GM18508 (cell line): ENCODE measurements at regions not wholly inside any gene's neighbourhood (a gene's known extent, or its start where the extent isn't known, plus 50 kb on each side); places are given as distances from the start of the nearest gene placed in this dataset.
"Not testable (repeated sequence)": the region's sequence is repeated elsewhere in the genome, so short reads cannot be mapped to it uniquely, and the experiment has no call there.

ENCODE experiments used
- ATAC-seq: cut with Tn5 transposase; IDR thresholded peaks from one replicate; pipeline ENCODE4 v1.9.1; 2021; ENCODE audit warnings: moderate number of reproducible peaks; ENCODE audit not compliant: insufficient read depth, unreplicated experiment

- ATAC-seq, result no peak
Observed at GRCh38 chr15:62904041-62904910, 138.3 kb upstream of the TPM1 start.

- no peak for ATAC-seq
Observed at GRCh38 chr15:62906627-62907026, 135.9 kb upstream of the TPM1 start.

- ATAC-seq, result no peak
Observed at GRCh38 chr15:62907275-62907674, 135.3 kb upstream of the TPM1 start.

GRCh38 chr15:62908341-62908740 lies 134.2 kb upstream of the TPM1 start:
- ATAC-seq, result not testable (repeated sequence)

- ATAC-seq, result no peak
Observed at GRCh38 chr15:62909257-62909656, 133.3 kb upstream of the TPM1 start.

GRCh38 chr15:62912282-62912681 lies 130.3 kb upstream of the TPM1 start:
- ATAC-seq, result no peak

GRCh38 chr15:62912808-62913207 lies 129.7 kb upstream of the TPM1 start:
- ATAC-seq, result no peak

- ATAC-seq, result no peak
Observed at GRCh38 chr15:62913246-62913645, 129.3 kb upstream of the TPM1 start.

- ATAC-seq, result no peak
Observed at GRCh38 chr15:62914461-62915079, 128.0 kb upstream of the TPM1 start.

GRCh38 chr15:62920682-62921502 lies 121.7 kb upstream of the TPM1 start:
- no peak for ATAC-seq

GRCh38 chr15:62922514-62922913 lies 120.0 kb upstream of the TPM1 start:
- ATAC-seq, result no peak

- no peak for ATAC-seq
Observed at GRCh38 chr15:62925875-62926274, 116.7 kb upstream of the TPM1 start.

- no peak for ATAC-seq
Observed at GRCh38 chr15:62927196-62927595, 115.4 kb upstream of the TPM1 start.

- no peak for ATAC-seq
Observed at GRCh38 chr15:62927836-62928235, 114.7 kb upstream of the TPM1 start.

GRCh38 chr15:62928242-62928999 lies 114.1 kb upstream of the TPM1 start:
- no peak for ATAC-seq

GRCh38 chr15:62929000-62929357 lies 113.6 kb upstream of the TPM1 start:
- ATAC-seq, result no peak

GRCh38 chr15:62931650-62932049 lies 110.9 kb upstream of the TPM1 start:
- no peak for ATAC-seq

- no peak for ATAC-seq
Observed at GRCh38 chr15:62932436-62932835, 110.1 kb upstream of the TPM1 start.

GRCh38 chr15:62933386-62933785 lies 109.2 kb upstream of the TPM1 start:
- no peak for ATAC-seq

- ATAC-seq, result no peak
Observed at GRCh38 chr15:62934236-62934971, 108.1 kb upstream of the TPM1 start.
